A549 (cell line): ENCODE measurements at regions not wholly inside any gene's neighbourhood (a gene's known extent, or its start where the extent isn't known, plus 50 kb on each side); places are given as distances from the start of the nearest gene placed in this dataset.
A peak's percentile ranks its signal among the peaks of the same experiment; 100 is the strongest.
"Not testable (repeated sequence)": the region's sequence is repeated elsewhere in the genome, so short reads cannot be mapped to it uniquely, and the experiment has no call there.

ENCODE experiments used
- ATAC-seq, 2 experiments: fragments of 200-7000 bp in 1 of 2; fragments of >200 bp in 1 of 2; cut with Nextera tagmentation in 1 of 2; cut with Tn5 transposase in 1 of 2; 3 replicates each; pipeline versions ENCODE4 v1.8.0 to v1.9.1; 2018 to 2020; ENCODE audit warnings: mild to moderate bottlenecking in 1 of 2, moderate library complexity in 1 of 2
- CTCF ChIA-PET: fragments of 300-600 bp; sonication (Branson Sonifier 250); formaldehyde crosslinking; extraction: SDS; loops from one replicate; lab custom pipeline; 2021; ENCODE audit warnings: antibody characterized with exemption, inconsistent platforms; lab: Yijun Ruan, JAX
- POLR2A ChIA-PET: fragments of 350-600 bp; formaldehyde crosslinking; extraction: SDS; loops from one replicate; lab custom pipeline; 2021; ENCODE audit warnings: antibody characterized with exemption, inconsistent platforms; lab: Yijun Ruan, JAX
- DNase-seq, 2 experiments: peaks; one replicate each; pipeline versions ENCODE4 v3.0.0 to v3.0.0-alpha.2; 2011 to 2016; ENCODE audit warnings: low read depth in 1 of 2, low spot score in 1 of 2
- FAIRE-seq: peaks from 2 replicates; lab custom pipeline; 2011; peaks lifted over from hg19 to GRCh38; lab: Jason Lieb, UNC
- H3K27ac ChIP-seq, 2 experiments: fragments of >200 bp; sonication (Bioruptor Twin); formaldehyde crosslinking; 3 replicates each; pipeline ENCODE4 v1.5.1; 2016 to 2017
- H3K4me1 ChIP-seq: fragments of >200 bp; sonication (Bioruptor Twin); formaldehyde crosslinking; 3 replicates; pipeline ENCODE4 v1.6.1; 2016
- H3K4me2 ChIP-seq: fragments of >200 bp; sonication (Bioruptor Twin); formaldehyde crosslinking; 3 replicates; pipeline ENCODE4 v1.6.1; 2016
- H3K4me3 ChIP-seq: fragments of >200 bp; sonication (Bioruptor Twin); formaldehyde crosslinking; 3 replicates; pipeline ENCODE4 v1.5.1; 2016
- H3K9me3 ChIP-seq: fragments of >200 bp; sonication (Bioruptor Twin); formaldehyde crosslinking; 3 replicates; pipeline ENCODE4 v1.6.1; 2016
- CEBPB ChIP-seq, 2 experiments: fragments of >200 bp in 1 of 2; sonication (Bioruptor Twin) in 1 of 2; formaldehyde crosslinking in 1 of 2; IDR thresholded peaks; 2 replicates each; pipeline ENCODE4 v1.6.1; 2012 to 2016
- CHD4 ChIP-seq: fragments of 200-600 bp; sonication (generic); IDR thresholded peaks from 2 replicates; pipeline ENCODE4 v1.6.1; 2016; ENCODE audit warnings: antibody characterized with exemption, mild to moderate bottlenecking, borderline replicate concordance
- FOSB ChIP-seq: fragments of 250-450 bp; sonication (Bioruptor Pico); IDR thresholded peaks from 2 replicates; pipeline ENCODE4 v1.5.0; 2020; ENCODE audit warnings: mild to moderate bottlenecking, moderate library complexity
- FOSL2 ChIP-seq, 2 experiments: fragments of 450-650 bp in 1 of 2; fragments of >200 bp in 1 of 2; sonication (Bioruptor Twin) in 1 of 2; formaldehyde crosslinking; IDR thresholded peaks; 2 replicates each; pipeline versions ENCODE4 v1.5.0 to v1.6.1; 2016 to 2020; ENCODE audit warnings: mild to moderate bottlenecking in 1 of 2, moderate library complexity in 1 of 2
- GATA3 ChIP-seq: IDR thresholded peaks from 2 replicates; pipeline ENCODE4 v1.6.1; 2012; ENCODE audit warnings: borderline replicate concordance
- HEYL ChIP-seq: fragments of 250-450 bp; sonication (Bioruptor Pico); IDR thresholded peaks from 2 replicates; pipeline ENCODE4 v1.8.0; 2021; ENCODE audit warnings: mild to moderate bottlenecking, moderate library complexity
- HOXB5 ChIP-seq: fragments of 250-450 bp; sonication (Bioruptor Pico); IDR thresholded peaks from 2 replicates; pipeline ENCODE4 v1.5.0; 2020; ENCODE audit warnings: mild to moderate bottlenecking, moderate library complexity
- JUN ChIP-seq, 2 experiments: fragments of >200 bp; sonication (Bioruptor Twin); formaldehyde crosslinking; IDR thresholded peaks; 2 replicates in 1 of 2; 3 replicates in 1 of 2; pipeline ENCODE4 v1.6.1; 2016 to 2017
- KDM1A ChIP-seq: fragments of 200-600 bp; sonication (generic); IDR thresholded peaks from 2 replicates; pipeline ENCODE4 v1.6.1; 2016; ENCODE audit warnings: low read depth, mild to moderate bottlenecking
- MYC ChIP-seq: IDR thresholded peaks from 2 replicates; pipeline ENCODE4 v1.6.1; 2012; ENCODE audit warnings: mild to moderate bottlenecking, inconsistent platforms, low read length, improper control_type of control experiment, borderline replicate concordance
- PHF8 ChIP-seq: fragments of 200-600 bp; sonication (generic); IDR thresholded peaks from 2 replicates; pipeline ENCODE4 v1.6.1; 2016; ENCODE audit warnings: low read depth, mild to moderate bottlenecking, antibody characterized with exemption, moderate library complexity, borderline replicate concordance
- POLR2A ChIP-seq: IDR thresholded peaks from 2 replicates; pipeline ENCODE4 v1.6.1; 2012; ENCODE audit warnings: mild to moderate bottlenecking, low read length
- POLR2AphosphoS2 ChIP-seq: conservative IDR thresholded peaks from 2 replicates; pipeline ENCODE4 v1.6.1; 2012; ENCODE audit warnings: low read length, improper control_type of control experiment, inconsistent platforms
- RFX5 ChIP-seq: fragments of 450-650 bp; IDR thresholded peaks from 2 replicates; pipeline ENCODE4 v1.7.1; 2014; ENCODE audit warnings: antibody characterized with exemption, mild to moderate bottlenecking, moderate library complexity
- TP53 ChIP-seq: fragments of 250-450 bp; sonication (Bioruptor Pico); IDR thresholded peaks from 2 replicates; pipeline ENCODE4 v1.5.0; 2021; ENCODE audit warnings: mild to moderate bottlenecking, moderate library complexity
- ZNF302 ChIP-seq: fragments of 250-450 bp; sonication (Bioruptor Pico); IDR thresholded peaks from 2 replicates; pipeline ENCODE4 v1.9.0; 2021; ENCODE audit warnings: inconsistent platforms, mild to moderate bottlenecking, moderate library complexity
- ZSCAN20 ChIP-seq: fragments of 250-450 bp; sonication (Bioruptor Pico); IDR thresholded peaks from 2 replicates; pipeline ENCODE4 v1.8.0; 2022; ENCODE audit warnings: mild to moderate bottlenecking, moderate library complexity
- WGBS: methylation state at CpG from one replicate; pipeline ENCODE4 v1.1.6; 2017; ENCODE audit errors: missing lambda C conversion rate; 5-methylcytosine and 5-hydroxymethylcytosine counted together
- TF ChIP-seq, protein P1 (sequence below): fragments of 200-600 bp; sonication (generic); IDR thresholded peaks from 2 replicates; pipeline ENCODE4 v1.6.1; 2016; ENCODE audit warnings: antibody characterized with exemption, mild to moderate bottlenecking, moderate library complexity

DNA sequence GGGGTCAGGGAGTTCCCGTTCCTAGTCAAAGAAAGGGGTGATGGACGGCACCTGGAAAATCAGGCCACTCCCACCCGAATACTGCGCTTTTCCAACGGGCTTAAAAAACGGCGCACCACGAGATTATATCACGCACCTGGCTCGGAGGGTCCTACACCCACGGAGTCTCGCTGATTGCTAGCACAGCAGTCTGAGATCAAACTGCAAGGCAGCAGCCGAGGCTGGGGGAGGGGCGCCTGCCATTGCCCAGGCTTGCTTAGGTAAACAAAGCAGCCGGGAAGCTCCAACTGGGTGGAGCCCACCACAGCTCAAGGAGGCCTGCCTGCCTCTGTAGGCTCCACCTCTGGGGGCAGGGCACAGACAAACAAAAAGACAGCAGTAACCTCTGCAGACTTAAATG, 100.1 kb upstream of the IQCM start:
- FAIRE-seq, H3K9me3 ChIP-seq, H3K4me1 ChIP-seq, H3K27ac ChIP-seq, H3K4me3 ChIP-seq, DNase-seq, ATAC-seq, POLR2A ChIA-PET, H3K4me2 ChIP-seq: not testable (repeated sequence)
- WGBS, result 70% methylated on average over 13 of the region's 15 CpGs
- CTCF ChIA-PET, result interaction anchor here (0.8 kb wide), 1 partner anchor 27 kb away, joined by 3 read pairs; no protein-coding TSS in a partner anchor

- no peak overlapping the region for H3K27ac ChIP-seq
- H3K4me3 ChIP-seq, result no peak overlapping the region
- peak in 1 of 2 experiments; percentile 1 for DNase-seq
- TF ChIP-seq HEYL (CRISPR knock-in tag) (no peak), KDM1A (no peak), CEBPB (IDR thresholded peaks at IDR 0.05) (no peak), FOSL2 (IDR thresholded peaks at IDR 0.05) (no peak), FOSL2 (CRISPR knock-in tag; IDR thresholded peaks at IDR 0.05) (no peak)
- ChIA-PET POLR2A (no interaction called here), CTCF (interaction anchor here (0.6 kb wide), 1 partner anchor 22 kb away, joined by 3 read pairs; no protein-coding TSS in a partner anchor)
- no peak for FAIRE-seq
- no peak overlapping the region for H3K4me2 ChIP-seq
- ATAC-seq, result peak in 1 of 2 experiments; percentile 62; a peak in 3 of 6 replicates
- no peaks in the 10 kb centered on the region for H3K4me1 ChIP-seq
- 71% methylated on average over 6 of the region's 6 CpGs for WGBS
- no peaks in the 10 kb centered on the region for H3K9me3 ChIP-seq
These were observed 108.1 kb upstream of the IQCM start for GRCh38 chr4:149923736-149924135.

GRCh38 chr4:149927514-149927913, 111.9 kb upstream of the IQCM start:
- DNase-seq (no peak), ATAC-seq (no peak), FAIRE-seq (no peak)
- ChIA-PET POLR2A (no interaction called here), CTCF (no interaction called here)
- Histone ChIP-seq H3K4me1 (no peaks in the 10 kb centered on the region), H3K4me3 (no peak overlapping the region), H3K27ac (no peak overlapping the region), H3K9me3 (no peaks in the 10 kb centered on the region), H3K4me2 (no peak overlapping the region)
- 57% methylated on average over 3 of the region's 3 CpGs for WGBS
- TF ChIP-seq HEYL (CRISPR knock-in tag) (no peak), MYC (no peak), ZNF302 (CRISPR knock-in tag) (no peak)

DNA sequence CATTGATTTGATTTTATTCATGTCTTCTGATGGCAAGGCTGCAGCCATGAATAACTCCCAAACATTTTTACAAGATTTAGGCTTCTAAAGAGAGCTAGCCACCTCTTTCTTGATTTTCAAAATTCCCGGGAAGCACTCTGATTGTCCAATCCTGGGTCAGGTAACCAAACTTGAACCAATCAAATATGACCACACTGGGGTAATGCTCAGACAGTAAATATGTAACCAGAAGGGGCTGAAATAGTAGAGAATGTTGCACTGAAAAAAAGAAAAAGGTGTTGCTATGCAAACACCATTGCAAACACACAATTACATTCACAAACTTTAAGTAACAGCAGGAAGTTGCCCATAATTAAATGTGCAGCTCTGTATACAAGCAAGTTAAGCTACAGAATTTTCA, 112.9 kb upstream of the IQCM start:
- CTCF ChIA-PET, result no interaction called here
- TF ChIP-seq HEYL (CRISPR knock-in tag) (no peak), ZSCAN20 (CRISPR knock-in tag) (no peak), GATA3 (no peak), POLR2AphosphoS2 (no peak), POLR2A (no peak), RFX5 (no peak), TP53 (CRISPR knock-in tag) (no peak), ZNF302 (CRISPR knock-in tag) (no peak), PHF8 (no peak), HOXB5 (CRISPR knock-in tag) (no peak), CHD4 (no peak), JUN (IDR thresholded peaks at IDR 0.05) (no peak), KDM1A (no peak), FOSB (no peak)
- TF ChIP-seq, protein P1, sequence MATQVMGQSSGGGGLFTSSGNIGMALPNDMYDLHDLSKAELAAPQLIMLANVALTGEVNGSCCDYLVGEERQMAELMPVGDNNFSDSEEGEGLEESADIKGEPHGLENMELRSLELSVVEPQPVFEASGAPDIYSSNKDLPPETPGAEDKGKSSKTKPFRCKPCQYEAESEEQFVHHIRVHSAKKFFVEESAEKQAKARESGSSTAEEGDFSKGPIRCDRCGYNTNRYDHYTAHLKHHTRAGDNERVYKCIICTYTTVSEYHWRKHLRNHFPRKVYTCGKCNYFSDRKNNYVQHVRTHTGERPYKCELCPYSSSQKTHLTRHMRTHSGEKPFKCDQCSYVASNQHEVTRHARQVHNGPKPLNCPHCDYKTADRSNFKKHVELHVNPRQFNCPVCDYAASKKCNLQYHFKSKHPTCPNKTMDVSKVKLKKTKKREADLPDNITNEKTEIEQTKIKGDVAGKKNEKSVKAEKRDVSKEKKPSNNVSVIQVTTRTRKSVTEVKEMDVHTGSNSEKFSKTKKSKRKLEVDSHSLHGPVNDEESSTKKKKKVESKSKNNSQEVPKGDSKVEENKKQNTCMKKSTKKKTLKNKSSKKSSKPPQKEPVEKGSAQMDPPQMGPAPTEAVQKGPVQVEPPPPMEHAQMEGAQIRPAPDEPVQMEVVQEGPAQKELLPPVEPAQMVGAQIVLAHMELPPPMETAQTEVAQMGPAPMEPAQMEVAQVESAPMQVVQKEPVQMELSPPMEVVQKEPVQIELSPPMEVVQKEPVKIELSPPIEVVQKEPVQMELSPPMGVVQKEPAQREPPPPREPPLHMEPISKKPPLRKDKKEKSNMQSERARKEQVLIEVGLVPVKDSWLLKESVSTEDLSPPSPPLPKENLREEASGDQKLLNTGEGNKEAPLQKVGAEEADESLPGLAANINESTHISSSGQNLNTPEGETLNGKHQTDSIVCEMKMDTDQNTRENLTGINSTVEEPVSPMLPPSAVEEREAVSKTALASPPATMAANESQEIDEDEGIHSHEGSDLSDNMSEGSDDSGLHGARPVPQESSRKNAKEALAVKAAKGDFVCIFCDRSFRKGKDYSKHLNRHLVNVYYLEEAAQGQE, result no peak

More for the DNA sequence above, 112.9 kb upstream of the IQCM start:
- DNase-seq, result no peak
- no peak for FAIRE-seq
- Histone ChIP-seq H3K4me2 (no peak overlapping the region), H3K27ac (no peak overlapping the region), H3K4me3 (no peak overlapping the region), H3K9me3 (no peaks in the 10 kb centered on the region), H3K4me1 (no peaks in the 10 kb centered on the region)
- ATAC-seq, result no peak
- 89% methylated on average over 1 of the region's 1 CpG for WGBS
- POLR2A ChIA-PET, result no interaction called here
